ENCODE measurements at regions not wholly inside any gene's neighbourhood (a gene's known extent, or its start where the extent isn't known, plus 50 kb on each side); places are given as distances from the start of the nearest gene placed in this dataset.

GRCh38 chr4:125155251-125155650 is 159.5 kb upstream of the FAT4 start:
- TF ChIP-seq EZH2 (IDR thresholded peaks at IDR 0.05) (no peak), POLR2AphosphoS5 (IDR thresholded peaks at IDR 0.05; ENCODE audit: borderline replicate concordance, low read depth, low read length) (no peak)
